GM23248 (cell line): ENCODE measurements at regions not wholly inside any gene's neighbourhood (a gene's known extent, or its start where the extent isn't known, plus 50 kb on each side); places are given as distances from the start of the nearest gene placed in this dataset.

ENCODE experiments used
- DNase-seq: peaks from one replicate; pipeline ENCODE4 v3.0.0-alpha.2; 2015
- H2AFZ ChIP-seq: fragments of 200-600 bp; sonication (generic); 2 replicates; pipeline ENCODE4 v1.6.1; 2016; ENCODE audit warnings: antibody characterized with exemption
- H3F3A ChIP-seq: fragments of 200-600 bp; sonication (generic); 2 replicates; pipeline ENCODE4 v1.6.1; 2016; ENCODE audit warnings: mild to moderate bottlenecking, antibody characterized with exemption, mixed run types; ENCODE audit not compliant: insufficient read depth
- H3K27ac ChIP-seq: fragments of 200-600 bp; sonication (generic); 2 replicates; pipeline ENCODE4 v1.5.1; 2016; ENCODE audit warnings: mild to moderate bottlenecking
- H3K27me3 ChIP-seq: fragments of 200-600 bp; sonication (generic); replicated peaks from 2 replicates; pipeline ENCODE4 v1.6.1; 2016; ENCODE audit warnings: mild to moderate bottlenecking; ENCODE audit not compliant: insufficient read depth
- H3K36me3 ChIP-seq: fragments of 200-600 bp; sonication (generic); 2 replicates; pipeline ENCODE4 v1.6.1; 2016; ENCODE audit warnings: low read depth, mild to moderate bottlenecking
- H3K4me1 ChIP-seq: fragments of 200-600 bp; sonication (generic); 2 replicates; pipeline ENCODE4 v1.6.1; 2016; ENCODE audit warnings: mild to moderate bottlenecking; ENCODE audit not compliant: insufficient read depth
- H3K4me2 ChIP-seq: fragments of 200-600 bp; sonication (generic); one replicate; pipeline ENCODE4 v1.6.1; 2016; ENCODE audit warnings: mild to moderate bottlenecking; ENCODE audit not compliant: unreplicated experiment
- H3K4me3 ChIP-seq: fragments of 200-600 bp; sonication (generic); 2 replicates; pipeline ENCODE4 v1.5.1; 2016; ENCODE audit warnings: mild to moderate bottlenecking
- H3K79me2 ChIP-seq: fragments of 200-600 bp; sonication (generic); 2 replicates; pipeline ENCODE4 v1.6.1; 2016; ENCODE audit warnings: mild to moderate bottlenecking; ENCODE audit not compliant: insufficient read depth
- H3K9ac ChIP-seq: fragments of 200-600 bp; sonication (generic); 2 replicates; pipeline ENCODE4 v1.6.1; 2016; ENCODE audit warnings: mild to moderate bottlenecking
- H3K9me2 ChIP-seq: fragments of 200-600 bp; sonication (generic); 2 replicates; pipeline ENCODE4 v1.6.1; 2016; ENCODE audit warnings: mixed run types, mild to moderate bottlenecking, moderate library complexity; ENCODE audit not compliant: insufficient read depth
- H3K9me3 ChIP-seq: fragments of 200-600 bp; sonication (generic); one replicate; pipeline ENCODE4 v1.6.1; 2017; ENCODE audit warnings: low read depth
- H4K20me1 ChIP-seq: fragments of 200-600 bp; sonication (generic); 2 replicates; pipeline ENCODE4 v1.6.0; 2016; ENCODE audit not compliant: insufficient read depth
- EZH2 ChIP-seq: fragments of 200-600 bp; sonication (generic); IDR thresholded peaks from 2 replicates; pipeline ENCODE4 v1.6.1; 2018; ENCODE audit warnings: antibody characterized with exemption, mild to moderate bottlenecking; ENCODE audit not compliant: insufficient read depth, poor library complexity, severe bottlenecking
- EZH2phosphoT487 ChIP-seq: fragments of 200-600 bp; sonication (generic); IDR thresholded peaks from 2 replicates; pipeline ENCODE4 v1.6.1; 2018; ENCODE audit warnings: antibody characterized with exemption, moderate library complexity, mild to moderate bottlenecking, low read depth; ENCODE audit not compliant: insufficient read depth
- WGBS, 2 experiments: methylation state at CpG; one replicate each; pipeline ENCODE4 v1.1.6; 2015 to 2017; ENCODE audit warnings: low lambda C conversion rate in 2 of 2, low coverage in 1 of 2; ENCODE audit errors: missing lambda C conversion rate in 2 of 2; 5-methylcytosine and 5-hydroxymethylcytosine counted together
- in situ Hi-C: fragments of 300-500 bp; cut with MboI; formaldehyde crosslinking; loops from 2 replicates; pipeline ENCODE4 v1.15.0; 2020

DNA sequence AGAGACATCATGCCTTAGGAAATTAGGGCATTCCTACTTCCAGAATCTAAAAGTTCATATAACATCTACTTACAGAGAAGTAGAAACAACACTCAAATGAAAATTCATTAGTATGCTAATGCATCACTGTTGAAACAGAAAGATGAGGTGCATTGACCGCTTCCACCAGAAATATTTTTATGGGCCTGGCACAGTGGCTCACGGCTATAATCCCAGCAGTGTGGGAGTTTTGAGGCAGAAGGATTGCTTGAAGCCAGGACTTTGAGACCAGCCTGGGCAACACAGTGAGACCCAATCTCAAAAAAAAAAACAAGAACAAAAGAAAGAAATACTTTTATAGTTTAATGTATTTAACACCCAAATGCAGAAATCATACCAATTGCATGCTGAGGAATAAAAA lies 220.9 kb downstream of the SKIDA1 start:
- no peaks in the 10 kb centered on the region for H3K4me1 ChIP-seq
- H3K36me3 ChIP-seq = no peaks in the 10 kb centered on the region
- 93 to 98% methylated on average over 2 of the region's 2 CpGs for WGBS, 2 experiments

DNA sequence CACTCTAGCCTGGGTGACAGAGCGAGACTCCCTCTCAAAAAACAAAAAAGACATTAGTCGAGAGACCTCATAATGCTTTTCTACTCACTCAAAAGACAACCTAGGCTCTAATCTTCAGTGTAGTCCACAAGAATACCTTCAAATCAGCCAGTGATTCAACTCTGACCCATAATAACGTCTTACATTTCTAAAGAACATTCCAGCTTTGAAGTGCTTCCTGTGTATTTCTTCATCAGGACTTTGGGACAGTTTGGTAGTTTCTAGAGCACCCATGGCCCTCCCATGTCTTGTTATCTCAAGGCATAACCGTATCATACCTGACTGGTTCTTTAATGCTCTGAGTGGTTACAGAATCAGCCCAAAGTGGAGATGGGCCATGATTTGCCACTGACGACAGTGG lies 221.3 kb downstream of the SKIDA1 start:
- H3K9me3 ChIP-seq = no peaks in the 10 kb centered on the region
- WGBS, 2 experiments = 83 to 86% methylated on average over 5 of the region's 5 CpGs
- H3K27me3 ChIP-seq = no peaks in the 10 kb centered on the region
- in situ Hi-C loops = no loop called here
- no peak for DNase-seq
- H2AFZ ChIP-seq = no peak overlapping the region
- no peaks in the 10 kb centered on the region for H3K9me2 ChIP-seq
- TF ChIP-seq EZH2 = no peak
- no peak for TF ChIP-seq EZH2phosphoT487
- no peaks in the 10 kb centered on the region for H3K36me3 ChIP-seq
- no peaks in the 10 kb centered on the region for H3K79me2 ChIP-seq
- no peaks in the 10 kb centered on the region for H4K20me1 ChIP-seq
- H3K4me1 ChIP-seq = no peaks in the 10 kb centered on the region
- no peaks in the 10 kb centered on the region for H3F3A ChIP-seq
- H3K4me2 ChIP-seq = no peak overlapping the region
- H3K4me3 ChIP-seq = no peak overlapping the region
- H3K9ac ChIP-seq = no peak overlapping the region
- H3K27ac ChIP-seq = no peak overlapping the region

More for the DNA sequence above, 220.9 kb downstream of the SKIDA1 start:
- Histone ChIP-seq H3K9me3 (no peaks in the 10 kb centered on the region), H3K27ac (no peak overlapping the region), H3K9ac (no peak overlapping the region), H4K20me1 (no peaks in the 10 kb centered on the region), H3K4me3 (no peak overlapping the region), H2AFZ (no peak overlapping the region), H3K4me2 (no peak overlapping the region), H3F3A (no peaks in the 10 kb centered on the region), H3K79me2 (no peaks in the 10 kb centered on the region), H3K9me2 (no peaks in the 10 kb centered on the region), H3K27me3 (no peaks in the 10 kb centered on the region)
- no peak for DNase-seq
- no peak for TF ChIP-seq EZH2
- TF ChIP-seq EZH2phosphoT487 = no peak
- in situ Hi-C loops = no loop called here

DNA sequence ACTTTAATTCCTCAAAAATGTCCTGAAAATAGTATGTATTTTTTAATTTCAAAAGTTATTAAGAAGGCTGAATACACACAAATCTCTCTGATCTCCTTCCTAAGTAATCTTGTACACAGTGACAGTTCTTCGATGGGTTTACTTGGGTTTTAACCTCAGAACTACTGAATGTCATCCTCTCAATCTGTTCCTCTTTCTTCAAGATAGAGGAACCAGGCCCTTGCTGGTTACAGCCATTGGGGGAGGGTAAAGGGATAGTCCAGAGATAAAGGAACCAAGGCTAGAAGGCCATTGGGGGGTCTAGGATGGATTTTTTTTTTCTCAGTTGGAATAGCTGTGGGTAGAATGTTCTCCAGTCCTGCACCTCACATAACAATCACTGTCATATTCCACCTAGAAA lies 224.9 kb downstream of the SKIDA1 start:
- Histone ChIP-seq H3K36me3 (no peaks in the 10 kb centered on the region), H3K79me2 (no peaks in the 10 kb centered on the region), H3K9me2 (no peaks in the 10 kb centered on the region), H3K9me3 (no peaks in the 10 kb centered on the region), H3K27me3 (no peaks in the 10 kb centered on the region), H3K4me1 (no peaks in the 10 kb centered on the region), H3F3A (no peaks in the 10 kb centered on the region), H3K27ac (no peak overlapping the region), H3K4me2 (no peak overlapping the region), H3K9ac (no peak overlapping the region), H2AFZ (no peak overlapping the region), H4K20me1 (no peaks in the 10 kb centered on the region), H3K4me3 (no peak overlapping the region)
- TF ChIP-seq EZH2 (no peak), EZH2phosphoT487 (no peak)
- DNase-seq = no peak
- in situ Hi-C loops = no loop called here
- WGBS, 2 experiments = 57 to 58% methylated on average over 1 of the region's 1 CpG

DNA sequence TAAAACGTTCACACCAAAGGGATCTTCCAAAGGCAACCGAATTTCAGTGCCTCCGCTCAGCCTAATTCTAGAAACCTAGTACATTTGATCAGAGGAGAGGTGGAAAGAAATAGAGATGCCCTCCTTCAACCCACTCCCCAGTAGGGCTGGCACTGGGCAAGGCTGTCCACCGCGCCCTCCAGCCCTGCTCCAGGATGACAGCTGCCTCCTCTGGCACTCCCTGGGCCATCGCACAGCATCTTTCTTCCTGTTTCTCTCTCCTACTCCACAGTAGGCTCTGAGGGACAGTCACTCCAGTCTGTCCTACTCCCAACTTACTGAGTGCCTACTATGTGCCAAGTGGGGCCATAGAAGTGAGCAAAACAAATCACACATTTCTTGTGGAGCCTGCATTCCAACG lies 226.2 kb downstream of the SKIDA1 start:
- H3K9me2 ChIP-seq = no peaks in the 10 kb centered on the region
- no peak overlapping the region for H2AFZ ChIP-seq
- H3K27me3 ChIP-seq = no peaks in the 10 kb centered on the region
- no peaks in the 10 kb centered on the region for H3K4me1 ChIP-seq
- no peak for DNase-seq
- no peaks in the 10 kb centered on the region for H4K20me1 ChIP-seq
- in situ Hi-C loops = loop anchor here (25.0 kb wide), 1 partner anchor 438 kb away; no protein-coding TSS in a partner anchor
- no peak overlapping the region for H3K4me2 ChIP-seq
- H3K9ac ChIP-seq = no peak overlapping the region
- H3K79me2 ChIP-seq = no peaks in the 10 kb centered on the region
- H3F3A ChIP-seq = no peaks in the 10 kb centered on the region
- 92 to 93% methylated on average over 7 of the region's 7 CpGs for WGBS, 2 experiments
- no peaks in the 10 kb centered on the region for H3K9me3 ChIP-seq
- H3K27ac ChIP-seq = no peak overlapping the region
- no peaks in the 10 kb centered on the region for H3K36me3 ChIP-seq
- TF ChIP-seq EZH2 = no peak
- TF ChIP-seq EZH2phosphoT487 = no peak
- H3K4me3 ChIP-seq = no peak overlapping the region

DNA sequence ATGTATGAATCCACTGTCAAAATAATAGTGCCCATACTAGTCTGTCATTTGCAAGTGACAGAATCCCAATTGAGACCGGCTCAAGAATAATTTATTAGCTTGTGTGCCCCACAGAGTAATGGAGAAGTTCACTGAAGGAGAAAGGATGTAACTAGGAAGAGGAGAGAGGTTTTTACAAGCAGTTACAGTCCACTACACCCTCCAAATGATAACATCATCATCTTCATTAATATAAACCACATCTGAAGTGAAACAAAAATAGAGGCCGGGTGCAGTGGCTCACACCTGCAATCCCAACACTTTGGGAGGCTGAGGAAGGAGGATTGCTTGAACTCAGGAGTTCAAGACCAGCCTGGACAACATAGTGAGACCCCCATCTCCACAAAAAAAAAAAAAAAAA lies 226.8 kb downstream of the SKIDA1 start:
- no peak for DNase-seq
- TF ChIP-seq EZH2phosphoT487 = no peak
- TF ChIP-seq EZH2 = no peak
- Histone ChIP-seq H3K27ac (no peak overlapping the region), H3K9me3 (no peaks in the 10 kb centered on the region), H3K27me3 (no peaks in the 10 kb centered on the region), H3K79me2 (no peaks in the 10 kb centered on the region), H3K36me3 (no peaks in the 10 kb centered on the region), H3K9me2 (no peaks in the 10 kb centered on the region), H3K9ac (no peak overlapping the region), H3K4me2 (no peak overlapping the region), H2AFZ (no peak overlapping the region), H3K4me1 (peaks cover under 1% of the 10 kb centered on the region; the same call in 1 of the 2 replicates), H3F3A (peaks cover 1% of the 10 kb centered on the region; the same call in 1 of the 2 replicates), H3K4me3 (no peak overlapping the region), H4K20me1 (no peaks in the 10 kb centered on the region)
- 98 to 100% methylated on average over 2 of the region's 2 CpGs for WGBS, 2 experiments
- in situ Hi-C loops = loop anchor here (25.0 kb wide), 1 partner anchor 439 kb away; no protein-coding TSS in a partner anchor
